ENCODE measurements at regions not wholly inside any gene's neighbourhood (a gene's known extent, or its start where the extent isn't known, plus 50 kb on each side); places are given as distances from the start of the nearest gene placed in this dataset.

DNA sequence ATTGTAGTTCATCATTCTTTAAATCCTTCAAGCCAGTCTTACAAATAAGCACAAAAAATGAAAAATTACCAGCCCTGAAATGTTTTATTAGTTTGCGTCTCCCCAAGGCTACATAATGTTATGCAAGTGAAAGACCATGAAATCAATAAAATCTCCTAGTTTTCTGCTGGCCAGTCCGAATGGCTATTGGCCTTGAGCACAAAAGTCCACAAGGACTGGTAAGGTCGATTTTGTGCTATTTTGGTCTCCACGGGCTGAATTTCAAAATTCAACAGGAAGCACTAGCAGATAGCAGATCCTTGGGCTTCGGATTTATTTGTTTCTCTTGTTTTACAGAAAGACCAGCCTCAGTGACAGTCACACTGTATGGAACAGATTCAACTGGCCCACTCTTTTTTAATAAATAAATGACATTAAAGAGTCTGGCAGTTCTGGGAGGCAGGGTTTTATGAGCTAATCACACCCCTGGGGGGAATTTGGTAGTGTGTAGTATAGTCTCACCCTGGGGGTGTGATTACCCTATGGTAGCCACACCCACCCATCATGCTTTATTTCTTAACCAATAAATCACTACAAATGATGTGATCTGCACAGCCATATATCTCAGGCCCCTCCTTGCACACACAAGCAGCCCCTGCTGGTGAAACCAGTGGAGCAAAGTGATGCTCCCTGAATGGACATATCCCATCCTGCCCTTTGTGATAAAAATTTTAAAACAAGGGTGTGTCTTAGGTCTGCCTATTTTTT lies 51.1 kb upstream of the TMEM33 start:
- peak; percentile 19 for DNase-seq (ENCODE audit: low spot score)

DNA sequence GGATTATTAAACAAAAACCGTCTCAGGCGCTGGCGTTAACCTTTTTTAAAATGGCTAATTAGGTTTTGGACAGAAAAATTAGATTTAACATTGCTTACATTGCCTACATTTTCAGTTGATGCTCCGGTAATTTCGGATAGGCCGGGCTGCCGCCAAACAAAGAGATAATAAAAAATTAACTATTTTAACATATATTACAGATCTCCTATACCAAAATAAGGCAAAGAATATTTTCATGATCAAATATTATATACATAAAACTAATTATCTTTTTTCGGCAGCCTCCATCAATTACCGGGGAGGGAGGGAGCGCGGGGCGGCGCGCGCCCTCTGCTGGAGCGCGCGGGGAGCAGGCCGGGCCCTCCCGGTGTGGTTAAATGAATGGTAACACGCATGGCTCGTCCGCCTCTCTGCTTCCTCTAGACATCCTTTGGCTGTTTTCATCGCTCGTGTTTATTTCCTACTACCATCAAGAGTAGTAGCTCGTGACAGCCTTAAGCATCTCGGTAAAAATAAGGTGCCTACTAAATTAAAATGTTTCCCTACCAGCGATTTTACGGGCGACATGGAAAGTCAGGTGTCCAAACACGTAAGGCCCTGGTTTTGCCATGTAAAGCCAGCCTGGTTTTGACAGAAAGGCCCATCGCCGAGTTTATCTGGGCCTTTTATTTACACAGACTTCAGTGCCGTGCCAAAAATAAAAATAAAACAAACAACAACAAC lies 52.4 kb upstream of the TMEM33 start:
- peak; percentile 54 for DNase-seq (ENCODE audit: low spot score)

DNA sequence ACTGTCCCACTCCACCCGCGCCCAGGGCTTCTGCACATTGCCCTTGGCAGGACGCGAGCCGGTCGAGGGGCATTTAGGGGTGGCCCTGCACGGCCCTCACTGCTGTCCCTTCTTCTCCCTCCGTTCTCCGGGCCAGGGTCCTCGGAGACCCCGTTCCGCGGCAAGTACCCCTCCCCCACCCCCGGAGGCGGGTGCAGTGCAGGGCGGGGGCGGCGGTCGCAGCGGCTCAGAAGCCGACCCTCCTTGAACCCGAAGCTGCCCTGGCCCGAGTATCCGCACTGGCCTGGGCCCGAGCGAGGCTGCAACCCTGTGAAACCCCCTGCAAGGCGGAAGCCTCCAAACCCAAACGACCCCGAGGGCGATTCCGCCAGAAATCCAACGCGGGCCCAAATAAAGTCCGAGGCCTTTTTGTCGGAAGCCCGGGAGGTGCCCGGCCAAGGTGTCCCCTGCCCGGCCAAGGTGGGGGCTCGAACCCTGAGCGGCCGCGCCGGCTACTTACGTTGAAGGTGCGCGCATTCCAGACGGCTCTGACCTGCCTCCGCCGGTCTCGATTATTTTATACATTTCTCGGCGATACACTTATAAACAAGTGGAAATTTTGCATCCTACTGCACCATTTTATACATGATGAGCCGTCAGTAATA lies 53.1 kb upstream of the TMEM33 start:
- DNase-seq (ENCODE audit: low spot score) = no peak

DNA sequence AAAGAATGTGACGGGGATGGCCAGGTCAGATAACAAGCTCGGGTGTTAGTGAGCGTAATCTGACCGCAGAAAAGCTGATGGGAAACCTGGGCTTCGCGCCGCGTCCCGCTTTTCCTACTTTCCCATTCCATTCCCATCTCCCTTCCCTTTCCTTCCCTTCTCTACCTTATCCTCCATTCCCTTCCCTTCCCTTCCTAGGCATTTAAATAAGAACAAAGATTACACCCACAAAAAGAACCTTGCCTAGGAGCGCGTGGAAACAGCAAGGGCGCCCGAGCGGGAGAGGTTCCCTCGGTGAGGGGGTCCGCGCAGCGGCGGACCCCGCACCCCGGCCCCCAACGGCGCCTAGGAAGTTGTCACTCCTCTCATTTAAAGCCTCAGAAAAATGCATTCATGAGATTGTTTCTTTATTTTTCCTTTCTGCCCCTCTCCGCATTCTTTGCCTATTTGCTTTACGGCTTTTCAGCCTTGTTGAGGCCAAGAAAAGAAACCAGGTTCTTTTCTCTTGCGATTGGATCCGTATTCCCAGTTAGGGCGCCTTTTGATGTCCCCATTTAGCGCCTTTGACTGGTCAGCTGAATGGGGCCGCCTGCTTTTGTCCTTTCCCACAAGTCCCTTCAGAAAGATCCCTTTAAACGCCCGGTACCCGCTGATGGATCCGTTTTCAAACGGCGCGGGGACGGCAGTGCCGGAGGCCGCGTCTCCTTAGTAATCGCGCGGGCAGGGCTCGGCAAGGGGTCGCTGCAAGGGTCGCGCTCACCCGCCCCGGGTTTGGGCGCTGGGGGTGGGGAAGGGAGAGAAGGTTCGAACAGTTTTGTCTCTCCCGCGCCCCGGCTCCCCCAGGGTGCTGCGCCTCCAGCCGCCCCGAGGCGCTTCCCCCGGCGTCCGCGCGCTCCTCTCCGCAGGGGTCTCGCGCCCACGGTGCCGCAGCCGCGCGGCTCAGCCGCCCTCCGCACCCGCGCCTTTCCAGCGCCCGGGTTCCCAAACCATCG lies 54.1 kb upstream of the TMEM33 start:
- no peak for DNase-seq (ENCODE audit: low spot score)

DNA sequence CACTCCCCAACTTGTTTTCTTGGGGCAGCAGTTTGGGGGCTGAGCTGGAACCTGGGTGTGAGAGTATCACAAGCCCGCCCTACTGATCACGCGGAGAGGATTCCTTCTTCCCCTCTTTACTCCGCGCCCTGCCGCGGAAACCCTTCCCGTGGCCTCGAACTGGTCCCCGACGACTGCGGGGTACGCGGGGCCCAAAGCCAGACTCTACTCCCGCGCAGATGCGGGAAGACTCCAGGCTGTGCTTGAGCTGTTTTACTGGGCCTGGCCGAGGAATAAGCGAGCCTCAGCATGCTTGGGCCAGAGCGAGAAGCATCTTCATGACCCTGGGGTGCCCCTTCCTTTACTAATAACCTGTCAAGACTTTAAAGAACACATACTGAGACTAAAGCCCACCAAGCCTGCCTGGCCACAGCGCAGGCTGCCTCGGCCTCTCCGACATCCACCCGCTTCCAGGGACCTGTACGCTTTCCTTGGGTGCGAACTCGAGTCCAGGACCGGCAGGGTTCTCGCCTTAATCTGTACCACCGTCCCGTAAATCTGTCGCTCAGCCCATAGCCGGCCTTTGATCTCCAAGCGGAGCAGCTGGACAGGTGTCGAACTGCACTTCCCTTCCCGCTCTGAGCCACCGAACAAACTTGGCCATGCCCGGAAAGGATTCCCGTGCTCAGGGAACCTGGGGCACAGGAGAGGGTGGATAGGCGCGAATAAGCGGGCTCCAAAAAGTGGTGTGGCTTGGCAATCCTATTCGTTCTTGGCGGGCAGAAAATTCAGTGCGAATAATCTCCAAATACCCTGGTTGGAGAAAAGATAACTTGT lies 55.0 kb upstream of the TMEM33 start:
- no peak for DNase-seq (ENCODE audit: low spot score)

DNA sequence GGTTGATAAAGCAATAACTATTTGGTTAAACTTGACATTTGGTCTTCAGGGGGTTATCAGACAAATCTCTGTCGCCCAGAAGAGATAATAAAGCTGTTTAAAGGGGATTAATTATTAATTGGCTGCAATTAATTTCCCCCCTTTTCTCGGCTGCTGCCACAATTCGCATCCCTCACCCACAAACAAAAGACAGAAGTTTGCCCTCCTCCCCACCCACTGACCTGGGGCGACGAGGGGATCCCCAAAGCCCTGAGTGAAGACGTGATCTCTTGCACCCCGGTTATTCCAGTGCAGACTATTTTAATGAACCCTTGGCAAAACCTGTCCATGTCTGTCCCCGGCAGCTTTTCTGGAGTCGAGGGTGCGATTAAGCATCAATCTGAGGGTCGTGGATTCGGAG lies 55.7 kb upstream of the TMEM33 start:
- no peak for DNase-seq (ENCODE audit: low spot score)

DNA sequence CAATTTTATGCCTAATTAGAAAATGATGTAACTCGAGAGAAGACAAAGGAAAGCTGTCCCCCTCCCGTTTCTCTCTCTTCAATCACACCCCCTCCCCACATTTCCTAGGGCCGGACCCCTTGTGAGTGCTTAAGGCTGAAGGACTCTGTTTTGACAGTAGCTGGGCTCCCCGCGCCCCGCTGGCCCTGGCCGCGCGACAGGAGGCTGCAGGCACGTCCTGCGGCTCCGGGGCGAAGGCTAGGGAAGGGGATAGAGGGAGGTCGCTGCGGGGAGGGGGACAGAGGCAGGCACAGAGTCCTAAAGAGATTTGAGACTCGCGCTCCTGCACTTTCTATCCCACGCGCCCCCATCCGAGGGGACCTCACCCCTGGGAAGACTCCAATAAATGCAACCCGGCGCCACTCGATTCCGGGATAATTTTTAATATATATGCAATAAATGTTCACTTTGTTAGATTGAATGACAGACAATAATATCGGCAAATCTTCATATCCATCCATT lies 56.2 kb upstream of the TMEM33 start:
- DNase-seq (ENCODE audit: low spot score) = no peak

DNA sequence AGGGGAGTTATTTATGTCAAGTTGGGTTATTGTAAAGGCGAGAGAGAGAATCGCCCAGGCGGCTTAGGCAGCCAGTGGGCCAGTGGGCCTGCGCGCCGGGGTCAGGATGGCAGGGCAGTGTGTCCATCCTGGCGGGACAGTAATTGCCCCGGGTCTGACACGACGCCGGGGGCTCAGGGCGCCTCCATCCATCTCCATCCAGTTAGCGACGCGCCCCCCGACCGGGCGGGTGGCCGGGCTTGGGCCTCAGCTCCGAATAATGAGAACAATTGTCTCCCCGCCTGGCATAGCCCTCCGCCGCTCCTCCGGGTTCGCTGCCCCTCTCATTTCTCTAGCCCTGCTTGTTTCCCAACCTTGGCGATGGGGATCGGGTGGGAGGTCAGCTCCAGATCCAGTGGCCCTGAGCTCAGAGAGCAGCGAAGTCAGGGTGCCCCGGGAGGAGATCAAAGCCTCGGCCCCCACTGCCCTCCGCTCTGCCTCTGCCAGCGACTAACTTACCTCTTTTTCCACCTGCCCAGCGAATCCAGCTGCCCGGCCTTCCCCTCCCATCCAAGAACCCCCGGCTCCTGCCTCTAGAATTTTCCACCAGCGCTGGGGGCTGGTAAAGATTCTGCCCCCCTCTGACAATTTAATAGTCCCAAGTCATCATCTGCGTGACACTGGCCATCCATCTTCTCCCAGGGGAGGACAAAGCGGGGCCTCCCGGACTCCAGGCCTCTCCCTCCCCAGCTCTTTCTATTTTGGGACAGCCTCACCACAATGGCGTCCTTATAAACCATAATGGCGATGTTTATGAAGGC lies 56.9 kb upstream of the TMEM33 start:
- no peak for DNase-seq (ENCODE audit: low spot score)

DNA sequence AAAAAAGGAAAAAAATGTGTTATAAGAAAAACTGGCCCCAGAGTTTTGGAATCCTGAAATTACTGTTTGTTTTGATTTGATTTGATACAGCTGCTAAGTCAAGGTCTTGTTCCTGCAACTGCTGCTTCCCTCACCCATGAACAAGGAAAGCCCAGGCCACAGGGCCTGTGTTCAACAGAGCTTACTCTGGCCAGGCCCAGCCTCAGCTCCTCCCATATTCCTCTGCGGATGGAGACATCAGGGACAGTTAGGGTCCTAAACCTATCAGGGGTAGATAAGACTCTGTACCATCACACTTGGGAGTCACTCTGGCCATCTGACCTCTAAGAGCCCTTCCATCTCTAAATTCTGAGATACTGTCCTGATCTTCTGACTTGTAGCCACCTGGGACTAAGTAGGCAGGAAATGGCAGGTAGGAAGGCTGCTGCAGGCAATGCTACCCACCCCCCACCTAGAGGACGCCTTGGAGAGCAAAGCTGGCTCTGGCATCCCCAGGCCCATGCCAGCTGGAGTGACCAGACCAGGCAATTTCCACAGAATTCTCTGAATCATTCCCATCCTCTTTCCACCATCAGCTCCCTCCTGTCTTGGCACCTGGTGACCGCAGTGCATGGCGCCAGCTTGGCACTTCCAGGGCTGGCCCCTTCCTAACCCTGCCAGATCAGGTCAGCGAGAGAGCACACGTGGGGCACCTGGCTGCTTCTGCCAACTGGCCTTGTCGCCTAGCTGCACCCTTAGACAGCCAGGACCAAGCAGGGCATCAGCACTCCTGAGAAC lies 58.0 kb upstream of the TMEM33 start:
- DNase-seq (ENCODE audit: low spot score) = no peak

DNA sequence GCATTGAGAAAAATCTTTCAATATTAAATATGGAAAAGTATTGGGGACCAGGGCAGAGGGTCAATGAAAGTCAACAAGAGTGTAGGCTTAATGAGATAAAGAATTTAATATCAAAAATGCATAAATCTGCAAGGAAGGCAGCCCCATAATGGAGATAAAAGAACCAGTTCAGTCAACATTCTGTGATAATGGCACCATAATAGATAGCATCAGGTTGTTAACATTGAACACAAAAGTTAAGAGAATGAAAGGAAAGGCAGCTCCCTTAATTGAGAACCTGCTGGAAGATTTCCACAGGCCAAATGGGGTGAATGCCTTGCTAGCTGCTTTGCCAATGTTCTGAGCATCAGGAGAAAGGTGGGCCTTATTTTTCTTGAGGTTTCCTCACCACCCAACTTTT lies 60.4 kb upstream of the TMEM33 start:
- DNase-seq (ENCODE audit: low spot score) = no peak

DNA sequence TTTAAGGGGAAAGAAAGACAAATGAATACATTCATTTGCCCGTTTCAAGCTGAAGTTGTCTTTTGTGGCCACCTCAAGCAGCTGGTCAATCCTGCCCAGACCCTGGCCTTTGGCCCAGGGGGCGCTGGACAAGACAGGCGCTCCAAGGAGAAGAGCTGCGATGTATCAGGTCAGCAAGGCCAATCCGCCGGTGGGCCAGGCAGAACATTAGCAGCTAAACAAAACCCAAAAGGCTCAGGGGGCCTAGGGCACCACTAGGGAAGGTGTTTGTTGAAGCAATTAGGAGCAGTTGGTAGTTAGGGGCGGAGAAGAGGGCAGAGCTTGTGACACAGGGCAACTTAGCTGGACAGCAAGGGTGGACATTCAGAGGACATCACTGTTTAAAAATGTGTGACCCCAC lies 60.8 kb upstream of the TMEM33 start:
- no peak for DNase-seq (ENCODE audit: low spot score)

DNA sequence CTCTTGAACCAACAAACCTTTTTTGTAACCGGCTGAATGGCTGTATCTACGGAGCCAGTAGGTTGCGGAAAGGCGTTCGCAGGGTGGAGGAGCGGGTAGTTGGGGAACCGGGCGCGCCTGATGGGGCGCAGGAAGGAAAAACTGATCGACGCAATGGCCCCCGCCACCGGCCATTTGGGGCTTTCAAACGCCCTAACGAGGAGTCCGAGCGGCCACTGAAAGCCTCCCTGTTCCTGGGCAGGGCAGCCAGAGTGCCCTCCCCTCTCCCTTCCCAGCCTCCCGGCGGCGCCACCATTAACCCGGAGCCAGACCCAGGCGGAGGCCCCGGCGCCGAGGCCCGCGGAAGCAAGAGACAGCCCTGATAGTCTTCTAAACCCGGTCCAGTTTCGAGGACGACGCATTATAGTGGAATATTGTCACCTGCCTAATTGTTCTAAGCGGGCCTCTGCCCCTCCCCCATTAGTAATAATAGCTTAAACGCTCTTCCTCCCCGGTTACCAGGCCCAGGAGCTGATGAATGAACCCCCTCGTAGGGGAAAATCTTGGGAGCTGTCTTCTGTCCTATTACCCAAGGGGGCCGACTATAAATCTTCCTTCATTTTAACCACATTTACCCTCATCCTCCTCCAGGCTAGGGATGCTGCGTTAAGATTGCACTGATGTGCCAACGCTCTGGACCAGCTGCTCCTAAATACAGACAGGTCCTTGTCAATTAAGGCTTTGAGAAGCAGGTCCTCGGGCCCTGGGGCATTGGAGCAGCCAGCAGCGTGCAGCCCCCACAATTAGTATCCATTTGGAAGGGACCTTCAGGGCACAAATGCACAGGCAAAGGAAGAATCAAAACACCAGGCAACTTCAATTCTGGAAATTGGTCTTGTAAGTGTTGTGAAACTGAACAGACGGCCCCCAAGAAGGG lies 61.6 kb upstream of the TMEM33 start:
- DNase-seq (ENCODE audit: low spot score) = no peak

DNA sequence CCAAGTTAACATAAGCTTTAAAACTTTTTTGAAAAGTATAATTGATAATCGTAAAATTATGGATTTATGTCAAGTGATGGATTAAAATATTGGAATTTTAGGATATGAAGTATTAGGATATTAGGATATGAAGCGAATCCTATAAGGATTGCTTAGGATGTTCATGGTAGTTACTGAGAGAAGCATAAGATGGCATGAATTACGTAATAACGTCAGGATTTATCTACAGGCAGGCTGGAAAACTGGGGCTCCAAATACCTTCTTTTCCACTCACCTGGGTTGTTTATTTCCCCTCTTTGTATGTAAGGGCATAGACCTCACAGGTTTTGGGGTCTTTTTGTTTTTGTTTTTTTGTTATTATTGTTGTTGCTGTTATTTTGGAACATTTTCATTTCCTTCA lies 65.2 kb upstream of the TMEM33 start:
- no peak for DNase-seq (ENCODE audit: low spot score)

DNA sequence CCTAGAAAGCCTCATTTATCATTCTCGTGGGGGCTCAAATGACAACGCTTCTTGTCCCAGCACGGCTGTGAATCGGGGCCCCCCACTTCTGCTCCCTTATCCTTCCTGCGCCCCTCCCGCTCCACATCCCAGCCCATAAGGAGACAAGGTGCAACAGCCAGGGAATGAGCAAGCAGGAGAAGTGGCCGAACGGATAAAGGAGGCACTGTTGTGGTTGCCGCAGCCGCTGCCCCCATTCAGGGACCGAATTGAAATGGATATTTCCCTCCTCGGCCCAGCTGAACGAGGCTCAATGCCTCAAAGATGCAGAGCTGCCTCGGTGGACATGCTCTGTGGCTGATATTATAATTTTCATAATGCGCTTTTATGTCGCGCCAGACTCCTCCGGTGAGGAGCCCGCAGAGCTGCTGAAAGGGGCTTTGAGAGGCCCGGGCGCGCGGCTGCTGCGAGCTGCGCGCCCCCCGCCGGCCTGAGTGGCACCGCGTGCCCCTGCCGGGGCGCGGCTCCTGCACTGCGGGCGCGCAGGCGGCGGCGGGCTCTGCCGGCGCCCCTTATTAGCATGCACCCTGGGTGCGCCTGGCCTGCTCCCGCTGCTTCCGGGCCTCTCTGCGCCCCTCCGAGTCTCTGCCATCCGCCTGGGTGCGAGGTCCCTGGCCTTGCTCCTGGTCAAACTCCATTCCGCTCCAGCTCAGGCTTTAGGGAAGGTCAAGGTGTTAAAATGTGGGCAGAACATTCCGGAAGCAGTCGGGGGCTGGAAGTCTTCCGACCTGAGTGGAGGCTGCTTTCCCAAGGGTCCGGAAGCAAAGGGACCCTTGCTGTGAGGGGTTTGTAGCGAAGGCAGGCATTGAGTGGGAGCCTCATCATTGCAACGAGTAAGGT lies 68.2 kb upstream of the TMEM33 start:
- DNase-seq (ENCODE audit: low spot score) = no peak

DNA sequence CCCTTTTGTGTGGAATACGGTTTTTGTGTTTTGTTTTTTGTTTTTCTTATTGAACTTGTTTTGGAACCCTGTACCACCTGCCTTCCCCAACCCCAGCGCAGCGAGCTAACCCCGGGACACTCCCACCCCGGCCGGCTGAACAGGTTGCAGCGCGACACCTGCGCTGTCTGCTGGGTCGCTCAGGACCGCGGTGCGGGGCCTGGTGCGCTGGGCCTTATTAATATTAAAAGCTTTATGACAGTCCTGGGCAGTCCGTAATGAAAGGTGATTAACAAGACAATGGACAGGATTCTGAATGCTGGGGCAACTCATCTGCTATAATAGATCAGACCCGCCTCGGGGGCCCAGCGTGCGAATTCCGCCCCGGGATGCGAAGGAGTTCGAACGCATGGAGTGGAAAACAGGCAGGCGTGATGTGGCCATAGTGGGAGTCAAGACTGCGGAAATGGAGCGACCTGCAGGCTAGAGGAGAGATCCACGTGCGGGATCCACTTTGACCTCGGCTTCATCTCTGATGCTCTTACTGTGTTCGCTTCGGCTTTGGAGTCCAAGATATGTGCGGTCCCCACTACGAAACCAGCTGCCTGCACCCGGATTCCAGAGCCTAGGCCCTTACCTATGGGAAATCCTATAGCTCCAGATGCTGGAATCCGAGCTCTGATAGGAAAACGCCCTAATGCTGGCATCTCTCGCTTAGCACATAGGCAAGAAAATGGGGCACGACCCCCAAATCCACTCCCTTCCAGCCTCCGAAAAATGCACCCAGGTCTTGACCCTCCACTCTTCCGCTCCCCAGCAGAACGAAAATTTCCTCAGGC lies 69.0 kb upstream of the TMEM33 start:
- DNase-seq (ENCODE audit: low spot score) = no peak

DNA sequence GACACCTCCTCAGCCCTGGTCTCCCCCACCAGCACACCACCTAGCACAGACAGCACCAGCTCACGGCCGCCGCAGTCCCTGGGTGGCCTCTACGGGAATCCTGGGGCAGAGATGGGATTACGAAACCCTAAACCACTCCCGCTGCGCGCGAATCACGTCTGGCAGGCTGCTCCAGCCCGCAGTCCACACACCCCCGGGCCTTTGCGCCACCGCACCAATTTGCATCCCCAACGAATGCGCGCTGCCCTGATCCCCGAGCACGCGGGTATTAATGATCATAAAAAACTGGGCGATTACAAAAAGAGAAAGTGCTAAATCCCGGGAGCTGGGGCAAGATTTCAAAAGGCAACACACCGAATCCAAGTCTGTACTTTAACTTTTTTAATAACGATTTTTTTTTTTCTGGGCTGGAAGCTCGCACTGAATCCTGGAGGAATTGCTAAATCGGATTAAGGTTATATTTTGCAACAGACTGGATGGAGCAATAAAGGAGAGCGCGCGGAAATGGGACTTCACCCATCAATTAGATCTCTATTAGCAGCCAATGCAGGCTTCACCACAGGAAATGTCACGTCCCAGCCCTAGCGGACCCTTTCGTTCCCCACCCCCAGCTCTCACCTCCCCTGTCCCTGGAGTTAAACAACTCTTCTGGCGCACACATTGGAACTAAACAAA lies 69.8 kb upstream of the TMEM33 start:
- DNase-seq (ENCODE audit: low spot score) = no peak

Measured in NAMALWA (cell line).